Fibroblast of lung (primary cell): ENCODE measurements at regions not wholly inside any gene's neighbourhood (a gene's known extent, or its start where the extent isn't known, plus 50 kb on each side); places are given as distances from the start of the nearest gene placed in this dataset.

Experiments
- EZH2 ChIP-seq: IDR thresholded peaks from 2 replicates; pipeline ENCODE4 v1.5.1; 2012; ENCODE audit warnings: low read length, control low read depth, mild to moderate bottlenecking; ENCODE audit errors: missing control alignments
- TF ChIP-seq, protein P1 (sequence below), 2 donors: IDR thresholded peaks in 1 of 2; conservative IDR thresholded peaks in 1 of 2; 1 replicate in 1 of 2; 2 replicates in 1 of 2; pipeline ENCODE4 v1.5.1; 2011 to 2012; ENCODE audit warnings: low read length in 2 of 2, control low read depth in 1 of 2, inconsistent platforms in 1 of 2, low read depth in 1 of 2, mild to moderate bottlenecking in 1 of 2

DNA sequence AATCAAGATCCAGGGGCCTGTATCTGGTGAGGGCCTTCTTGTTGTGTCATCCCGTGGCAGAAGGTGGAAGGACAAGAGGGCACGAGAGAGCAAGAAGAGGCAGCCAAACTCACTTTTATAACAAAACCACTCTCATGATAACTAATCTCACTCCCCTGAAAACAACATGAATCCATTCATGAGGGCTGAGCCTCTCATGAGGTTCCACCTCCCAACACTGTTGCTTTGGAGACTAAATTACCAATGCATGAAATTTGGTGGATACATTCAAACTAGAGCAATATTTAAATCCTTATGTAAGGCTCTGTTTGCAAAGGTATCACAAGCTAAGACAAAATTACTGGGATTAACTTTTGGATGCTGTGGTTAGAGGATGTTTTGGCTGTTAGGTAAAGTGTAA lies 470.1 kb upstream of the NOVA1 start:
- TF ChIP-seq, protein P1, sequence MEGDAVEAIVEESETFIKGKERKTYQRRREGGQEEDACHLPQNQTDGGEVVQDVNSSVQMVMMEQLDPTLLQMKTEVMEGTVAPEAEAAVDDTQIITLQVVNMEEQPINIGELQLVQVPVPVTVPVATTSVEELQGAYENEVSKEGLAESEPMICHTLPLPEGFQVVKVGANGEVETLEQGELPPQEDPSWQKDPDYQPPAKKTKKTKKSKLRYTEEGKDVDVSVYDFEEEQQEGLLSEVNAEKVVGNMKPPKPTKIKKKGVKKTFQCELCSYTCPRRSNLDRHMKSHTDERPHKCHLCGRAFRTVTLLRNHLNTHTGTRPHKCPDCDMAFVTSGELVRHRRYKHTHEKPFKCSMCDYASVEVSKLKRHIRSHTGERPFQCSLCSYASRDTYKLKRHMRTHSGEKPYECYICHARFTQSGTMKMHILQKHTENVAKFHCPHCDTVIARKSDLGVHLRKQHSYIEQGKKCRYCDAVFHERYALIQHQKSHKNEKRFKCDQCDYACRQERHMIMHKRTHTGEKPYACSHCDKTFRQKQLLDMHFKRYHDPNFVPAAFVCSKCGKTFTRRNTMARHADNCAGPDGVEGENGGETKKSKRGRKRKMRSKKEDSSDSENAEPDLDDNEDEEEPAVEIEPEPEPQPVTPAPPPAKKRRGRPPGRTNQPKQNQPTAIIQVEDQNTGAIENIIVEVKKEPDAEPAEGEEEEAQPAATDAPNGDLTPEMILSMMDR (conservative IDR thresholded peaks at IDR 0.05 in 1 of 2, IDR thresholded peaks at IDR 0.05 in 1 of 2; ENCODE audit: low read depth in 1 of 2, low read length in 2 of 2) = no peak
- no peak for TF ChIP-seq EZH2
